ENCODE measurements at regions not wholly inside any gene's neighbourhood (a gene's known extent, or its start where the extent isn't known, plus 50 kb on each side); places are given as distances from the start of the nearest gene placed in this dataset.

DNA sequence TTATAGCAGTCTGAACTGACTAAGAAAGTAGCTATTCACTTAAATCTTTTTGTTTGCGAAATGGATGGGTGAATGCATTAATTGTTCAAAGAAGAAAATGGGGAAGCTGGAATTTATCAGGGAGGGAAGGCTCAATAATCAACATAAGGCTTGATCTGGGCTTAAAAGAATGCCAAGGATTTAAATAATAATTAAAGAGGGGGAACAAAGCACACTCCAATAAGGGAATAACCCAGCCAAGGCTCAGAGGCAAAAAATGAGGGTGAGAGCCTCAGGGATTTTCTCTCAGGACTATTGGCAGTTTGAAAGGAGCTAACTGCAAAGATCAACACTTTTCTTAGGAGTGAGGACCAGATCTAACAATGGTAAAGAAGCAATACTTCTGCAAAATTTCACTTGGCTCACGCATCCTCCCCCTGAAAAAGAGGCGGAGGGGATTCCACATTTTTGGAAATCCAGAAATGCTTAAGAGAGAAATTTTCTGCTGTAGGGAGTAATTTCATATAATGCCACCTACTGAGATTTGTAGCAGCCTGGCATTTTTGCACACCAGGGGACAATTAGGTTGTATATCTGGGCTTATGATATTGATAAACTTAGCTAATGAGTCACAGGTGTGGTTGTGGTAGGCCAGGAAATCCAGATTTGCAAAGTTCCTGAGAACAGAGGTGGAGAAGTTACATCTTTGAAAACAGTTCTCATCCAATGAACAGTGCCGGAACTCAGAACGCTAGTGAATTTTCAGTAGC, 405.1 kb downstream of the TUSC7 start (continued):
- TF ChIP-seq, protein P1, sequence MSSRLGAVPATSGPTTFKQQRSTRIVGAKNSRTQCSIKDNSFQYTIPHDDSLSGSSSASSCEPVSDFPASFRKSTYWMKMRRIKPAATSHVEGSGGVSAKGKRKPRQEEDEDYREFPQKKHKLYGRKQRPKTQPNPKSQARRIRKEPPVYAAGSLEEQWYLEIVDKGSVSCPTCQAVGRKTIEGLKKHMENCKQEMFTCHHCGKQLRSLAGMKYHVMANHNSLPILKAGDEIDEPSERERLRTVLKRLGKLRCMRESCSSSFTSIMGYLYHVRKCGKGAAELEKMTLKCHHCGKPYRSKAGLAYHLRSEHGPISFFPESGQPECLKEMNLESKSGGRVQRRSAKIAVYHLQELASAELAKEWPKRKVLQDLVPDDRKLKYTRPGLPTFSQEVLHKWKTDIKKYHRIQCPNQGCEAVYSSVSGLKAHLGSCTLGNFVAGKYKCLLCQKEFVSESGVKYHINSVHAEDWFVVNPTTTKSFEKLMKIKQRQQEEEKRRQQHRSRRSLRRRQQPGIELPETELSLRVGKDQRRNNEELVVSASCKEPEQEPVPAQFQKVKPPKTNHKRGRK (tag; IDR thresholded peaks at IDR 0.05) = no peak
- TF ChIP-seq TSHZ1 (CRISPR knock-in tag; IDR thresholded peaks at IDR 0.05) (no peak), ELF1 (tag; IDR thresholded peaks at IDR 0.05) (no peak), NEUROD1 (IDR thresholded peaks at IDR 0.05; ENCODE audit: borderline replicate concordance, low read depth, low read length, partially characterized antibody) (no peak), ZNF354B (CRISPR knock-in tag; IDR thresholded peaks at IDR 0.05) (no peak)

Measured in K562 (cell line).